ENCODE measurements at regions not wholly inside any gene's neighbourhood (a gene's known extent, or its start where the extent isn't known, plus 50 kb on each side); places are given as distances from the start of the nearest gene placed in this dataset.

DNA sequence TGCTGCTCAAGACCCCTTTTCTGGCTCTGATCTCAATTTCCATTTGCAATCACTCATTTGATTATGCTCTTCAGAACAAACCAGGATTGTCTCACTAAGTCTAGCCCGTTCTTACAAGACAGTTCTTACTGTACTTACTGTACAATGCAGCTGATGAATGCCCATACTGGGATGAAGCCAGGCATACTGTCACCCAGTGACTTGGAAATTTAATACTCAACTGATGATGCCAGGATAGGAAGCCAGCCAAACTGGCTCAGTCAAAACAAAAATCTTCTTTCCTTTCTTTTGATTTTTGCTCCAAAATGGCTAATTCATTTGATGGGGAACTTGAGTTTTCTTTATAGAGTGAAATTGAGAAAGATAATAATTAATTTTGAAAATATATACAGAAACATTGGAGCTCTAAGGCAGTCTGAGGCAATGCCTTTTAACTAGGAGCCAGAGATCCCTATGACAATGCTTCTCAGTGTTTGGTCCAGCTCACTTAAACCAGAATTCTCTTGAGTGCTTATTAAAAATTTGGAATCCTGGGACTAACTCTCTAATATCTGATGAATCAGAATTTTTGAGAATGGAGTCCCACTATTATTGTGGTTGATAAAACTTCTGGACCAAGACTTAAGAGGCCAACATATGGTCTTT is 265.6 kb upstream of the THBS1 start:
- TF ChIP-seq, protein P1, sequence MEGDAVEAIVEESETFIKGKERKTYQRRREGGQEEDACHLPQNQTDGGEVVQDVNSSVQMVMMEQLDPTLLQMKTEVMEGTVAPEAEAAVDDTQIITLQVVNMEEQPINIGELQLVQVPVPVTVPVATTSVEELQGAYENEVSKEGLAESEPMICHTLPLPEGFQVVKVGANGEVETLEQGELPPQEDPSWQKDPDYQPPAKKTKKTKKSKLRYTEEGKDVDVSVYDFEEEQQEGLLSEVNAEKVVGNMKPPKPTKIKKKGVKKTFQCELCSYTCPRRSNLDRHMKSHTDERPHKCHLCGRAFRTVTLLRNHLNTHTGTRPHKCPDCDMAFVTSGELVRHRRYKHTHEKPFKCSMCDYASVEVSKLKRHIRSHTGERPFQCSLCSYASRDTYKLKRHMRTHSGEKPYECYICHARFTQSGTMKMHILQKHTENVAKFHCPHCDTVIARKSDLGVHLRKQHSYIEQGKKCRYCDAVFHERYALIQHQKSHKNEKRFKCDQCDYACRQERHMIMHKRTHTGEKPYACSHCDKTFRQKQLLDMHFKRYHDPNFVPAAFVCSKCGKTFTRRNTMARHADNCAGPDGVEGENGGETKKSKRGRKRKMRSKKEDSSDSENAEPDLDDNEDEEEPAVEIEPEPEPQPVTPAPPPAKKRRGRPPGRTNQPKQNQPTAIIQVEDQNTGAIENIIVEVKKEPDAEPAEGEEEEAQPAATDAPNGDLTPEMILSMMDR (conservative IDR thresholded peaks at IDR 0.05; ENCODE audit: low read length) = no peak
- no peak for TF ChIP-seq EZH2phosphoT487 (IDR thresholded peaks at IDR 0.05; ENCODE audit: borderline replicate concordance, low read depth, low read length)

Data from OCI-LY7 (cell line).